ENCODE measurements at regions not wholly inside any gene's neighbourhood (a gene's known extent, or its start where the extent isn't known, plus 50 kb on each side); places are given as distances from the start of the nearest gene placed in this dataset.
A peak's percentile ranks its signal among the peaks of the same experiment; 100 is the strongest.

- TF ChIP-seq ATF6 (CRISPR knock-in tag; IDR thresholded peaks at IDR 0.05) (no peak), FOXJ3 (CRISPR knock-in tag; IDR thresholded peaks at IDR 0.05; ENCODE audit: borderline replicate concordance) (no peak), NR2C2 (CRISPR knock-in tag; IDR thresholded peaks at IDR 0.05) (no peak)
These were observed 284.7 kb upstream of the BRINP3 start (continued) for GRCh38 chr1:190762325-190762724.

DNA sequence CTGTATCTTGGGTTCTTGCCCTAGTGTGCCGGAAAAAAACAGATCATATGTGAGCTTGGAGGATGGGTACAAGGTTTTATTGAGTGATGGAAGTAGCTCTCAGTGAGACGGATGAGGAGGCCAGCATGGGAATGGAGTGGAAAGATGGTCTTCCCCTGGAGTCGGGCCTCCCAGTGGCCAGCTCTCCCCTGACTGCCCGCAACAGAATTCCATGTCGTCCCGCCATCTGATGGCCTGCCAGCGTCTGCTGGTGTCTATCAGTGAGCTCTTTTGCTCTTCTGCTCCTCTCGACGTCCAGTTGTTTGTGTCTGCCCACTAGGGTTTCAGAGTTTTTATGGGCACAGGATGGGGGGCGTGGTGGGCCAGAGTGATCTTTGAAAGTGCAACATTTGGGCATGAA lies 315.2 kb upstream of the BRINP3 start:
- ChIA-PET POLR2A (no interaction called here), CTCF (interaction anchor here (1.3 kb wide), 1 partner anchor 71 kb away, joined by 3 read pairs; no protein-coding TSS in a partner anchor)
- ATAC-seq (peak; percentile 67), DNase-seq (ENCODE audit: low spot score) (no peak)
- Mint-ChIP-seq H3K4me1 (peaks cover 8% of the 10 kb centered on the region), H3K4me3 (no peak overlapping the region), H3K9me3 (no peaks in the 10 kb centered on the region), H3K27ac (no peak overlapping the region), H3K36me3 (no peaks in the 10 kb centered on the region), H3K27me3 (ENCODE audit: low read depth) (no peaks in the 10 kb centered on the region)
- TF ChIP-seq, protein P1, sequence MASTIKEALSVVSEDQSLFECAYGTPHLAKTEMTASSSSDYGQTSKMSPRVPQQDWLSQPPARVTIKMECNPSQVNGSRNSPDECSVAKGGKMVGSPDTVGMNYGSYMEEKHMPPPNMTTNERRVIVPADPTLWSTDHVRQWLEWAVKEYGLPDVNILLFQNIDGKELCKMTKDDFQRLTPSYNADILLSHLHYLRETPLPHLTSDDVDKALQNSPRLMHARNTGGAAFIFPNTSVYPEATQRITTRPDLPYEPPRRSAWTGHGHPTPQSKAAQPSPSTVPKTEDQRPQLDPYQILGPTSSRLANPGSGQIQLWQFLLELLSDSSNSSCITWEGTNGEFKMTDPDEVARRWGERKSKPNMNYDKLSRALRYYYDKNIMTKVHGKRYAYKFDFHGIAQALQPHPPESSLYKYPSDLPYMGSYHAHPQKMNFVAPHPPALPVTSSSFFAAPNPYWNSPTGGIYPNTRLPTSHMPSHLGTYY (CRISPR knock-in tag; IDR thresholded peaks at IDR 0.05) = no peak
- no peak for TF ChIP-seq RELA (CRISPR knock-in tag; IDR thresholded peaks at IDR 0.05; ENCODE audit: borderline replicate concordance)
- TF ChIP-seq, protein P2, sequence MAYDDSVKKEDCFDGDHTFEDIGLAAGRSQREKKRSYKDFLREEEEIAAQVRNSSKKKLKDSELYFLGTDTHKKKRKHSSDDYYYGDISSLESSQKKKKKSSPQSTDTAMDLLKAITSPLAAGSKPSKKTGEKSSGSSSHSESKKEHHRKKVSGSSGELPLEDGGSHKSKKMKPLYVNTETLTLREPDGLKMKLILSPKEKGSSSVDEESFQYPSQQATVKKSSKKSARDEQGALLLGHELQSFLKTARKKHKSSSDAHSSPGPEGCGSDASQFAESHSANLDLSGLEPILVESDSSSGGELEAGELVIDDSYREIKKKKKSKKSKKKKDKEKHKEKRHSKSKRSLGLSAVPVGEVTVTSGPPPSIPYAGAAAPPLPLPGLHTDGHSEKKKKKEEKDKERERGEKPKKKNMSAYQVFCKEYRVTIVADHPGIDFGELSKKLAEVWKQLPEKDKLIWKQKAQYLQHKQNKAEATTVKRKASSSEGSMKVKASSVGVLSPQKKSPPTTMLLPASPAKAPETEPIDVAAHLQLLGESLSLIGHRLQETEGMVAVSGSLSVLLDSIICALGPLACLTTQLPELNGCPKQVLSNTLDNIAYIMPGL (CRISPR knock-in tag; IDR thresholded peaks at IDR 0.05) = no peak
- TF ChIP-seq, protein P3, sequence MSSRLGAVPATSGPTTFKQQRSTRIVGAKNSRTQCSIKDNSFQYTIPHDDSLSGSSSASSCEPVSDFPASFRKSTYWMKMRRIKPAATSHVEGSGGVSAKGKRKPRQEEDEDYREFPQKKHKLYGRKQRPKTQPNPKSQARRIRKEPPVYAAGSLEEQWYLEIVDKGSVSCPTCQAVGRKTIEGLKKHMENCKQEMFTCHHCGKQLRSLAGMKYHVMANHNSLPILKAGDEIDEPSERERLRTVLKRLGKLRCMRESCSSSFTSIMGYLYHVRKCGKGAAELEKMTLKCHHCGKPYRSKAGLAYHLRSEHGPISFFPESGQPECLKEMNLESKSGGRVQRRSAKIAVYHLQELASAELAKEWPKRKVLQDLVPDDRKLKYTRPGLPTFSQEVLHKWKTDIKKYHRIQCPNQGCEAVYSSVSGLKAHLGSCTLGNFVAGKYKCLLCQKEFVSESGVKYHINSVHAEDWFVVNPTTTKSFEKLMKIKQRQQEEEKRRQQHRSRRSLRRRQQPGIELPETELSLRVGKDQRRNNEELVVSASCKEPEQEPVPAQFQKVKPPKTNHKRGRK (CRISPR knock-in tag; IDR thresholded peaks at IDR 0.05; ENCODE audit: borderline replicate concordance) = no peak
- no peak for TF ChIP-seq ESRRA (CRISPR knock-in tag; IDR thresholded peaks at IDR 0.05; ENCODE audit: borderline replicate concordance)
- TF ChIP-seq HMGA2 (CRISPR knock-in tag; IDR thresholded peaks at IDR 0.05) = no peak
- no peak for TF ChIP-seq SP1 (CRISPR knock-in tag; conservative IDR thresholded peaks at IDR 0.05)
- TF ChIP-seq TP53 (CRISPR knock-in tag; IDR thresholded peaks at IDR 0.05) = no peak
- TF ChIP-seq ZNF317 (CRISPR knock-in tag; IDR thresholded peaks at IDR 0.05; ENCODE audit: borderline replicate concordance, low read depth) = no peak
- TF ChIP-seq ZMAT4 (CRISPR knock-in tag; IDR thresholded peaks at IDR 0.05) = no peak
- no peak for TF ChIP-seq ZBTB43 (CRISPR knock-in tag; IDR thresholded peaks at IDR 0.05)
- TF ChIP-seq, protein P4, sequence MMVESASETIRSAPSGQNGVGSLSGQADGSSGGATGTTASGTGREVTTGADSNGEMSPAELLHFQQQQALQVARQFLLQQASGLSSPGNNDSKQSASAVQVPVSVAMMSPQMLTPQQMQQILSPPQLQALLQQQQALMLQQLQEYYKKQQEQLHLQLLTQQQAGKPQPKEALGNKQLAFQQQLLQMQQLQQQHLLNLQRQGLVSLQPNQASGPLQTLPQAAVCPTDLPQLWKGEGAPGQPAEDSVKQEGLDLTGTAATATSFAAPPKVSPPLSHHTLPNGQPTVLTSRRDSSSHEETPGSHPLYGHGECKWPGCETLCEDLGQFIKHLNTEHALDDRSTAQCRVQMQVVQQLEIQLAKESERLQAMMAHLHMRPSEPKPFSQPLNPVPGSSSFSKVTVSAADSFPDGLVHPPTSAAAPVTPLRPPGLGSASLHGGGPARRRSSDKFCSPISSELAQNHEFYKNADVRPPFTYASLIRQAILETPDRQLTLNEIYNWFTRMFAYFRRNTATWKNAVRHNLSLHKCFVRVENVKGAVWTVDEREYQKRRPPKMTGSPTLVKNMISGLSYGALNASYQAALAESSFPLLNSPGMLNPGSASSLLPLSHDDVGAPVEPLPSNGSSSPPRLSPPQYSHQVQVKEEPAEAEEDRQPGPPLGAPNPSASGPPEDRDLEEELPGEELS (CRISPR knock-in tag; IDR thresholded peaks at IDR 0.05) = no peak
- TF ChIP-seq GRHL2 (CRISPR knock-in tag; IDR thresholded peaks at IDR 0.05; ENCODE audit: insufficient replicate concordance, severe bottlenecking) = no peak
- no peak for TF ChIP-seq USF1 (CRISPR knock-in tag; IDR thresholded peaks at IDR 0.05)
- no peak for TF ChIP-seq AR (CRISPR knock-in tag; IDR thresholded peaks at IDR 0.05)
- TF ChIP-seq, protein P5, sequence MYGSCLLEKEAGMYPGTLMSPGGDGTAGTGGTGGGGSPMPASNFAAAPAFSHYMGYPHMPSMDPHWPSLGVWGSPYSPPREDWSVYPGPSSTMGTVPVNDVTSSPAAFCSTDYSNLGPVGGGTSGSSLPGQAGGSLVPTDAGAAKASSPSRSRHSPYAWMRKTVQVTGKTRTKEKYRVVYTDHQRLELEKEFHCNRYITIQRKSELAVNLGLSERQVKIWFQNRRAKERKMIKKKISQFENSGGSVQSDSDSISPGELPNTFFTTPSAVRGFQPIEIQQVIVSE (CRISPR knock-in tag; IDR thresholded peaks at IDR 0.05; ENCODE audit: borderline replicate concordance) = no peak
- TF ChIP-seq ZNF232 (CRISPR knock-in tag; IDR thresholded peaks at IDR 0.05) = no peak
